AG04450 (cell line): ENCODE measurements at regions not wholly inside any gene's neighbourhood (a gene's known extent, or its start where the extent isn't known, plus 50 kb on each side); places are given as distances from the start of the nearest gene placed in this dataset.

ENCODE experiments used
- CTCF ChIA-PET: fragments of 300-600, 350-600 bp; formaldehyde crosslinking; extraction: SDS; loops from one replicate; lab custom pipeline; 2022; ENCODE audit warnings: antibody characterized with exemption, inconsistent platforms; lab: Charles Lee
- POLR2A ChIA-PET: fragments of 350-600 bp; formaldehyde crosslinking; extraction: SDS; loops from one replicate; lab custom pipeline; 2021; ENCODE audit warnings: antibody characterized with exemption, inconsistent platforms; lab: Yijun Ruan, JAX
- DNase-seq: peaks from one replicate; pipeline ENCODE4 v3.0.0-alpha.2; 2011; ENCODE audit warnings: low read depth, low spot score
- H3K27ac ChIP-seq: one replicate; pipeline ENCODE4 v1.5.1; 2012; ENCODE audit warnings: low read depth, low read length, control low read depth
- H3K27me3 ChIP-seq: one replicate; pipeline ENCODE4 v1.6.0; 2012; ENCODE audit warnings: low read length; ENCODE audit not compliant: control insufficient read depth, insufficient read depth
- H3K4me3 ChIP-seq: 2 replicates; pipeline ENCODE4 v1.5.1; 2011; ENCODE audit warnings: mild to moderate bottlenecking, low read depth, low read length, control low read depth
- H3K9me3 ChIP-seq: 2 replicates; pipeline ENCODE4 v1.5.1; 2012; ENCODE audit warnings: low read length; ENCODE audit not compliant: control insufficient read depth, insufficient read depth
- TF ChIP-seq, protein P1 (sequence below): IDR thresholded peaks from 2 replicates; pipeline ENCODE4 v1.5.1; 2011; ENCODE audit warnings: low read depth, low read length, control low read depth, inconsistent platforms

DNA sequence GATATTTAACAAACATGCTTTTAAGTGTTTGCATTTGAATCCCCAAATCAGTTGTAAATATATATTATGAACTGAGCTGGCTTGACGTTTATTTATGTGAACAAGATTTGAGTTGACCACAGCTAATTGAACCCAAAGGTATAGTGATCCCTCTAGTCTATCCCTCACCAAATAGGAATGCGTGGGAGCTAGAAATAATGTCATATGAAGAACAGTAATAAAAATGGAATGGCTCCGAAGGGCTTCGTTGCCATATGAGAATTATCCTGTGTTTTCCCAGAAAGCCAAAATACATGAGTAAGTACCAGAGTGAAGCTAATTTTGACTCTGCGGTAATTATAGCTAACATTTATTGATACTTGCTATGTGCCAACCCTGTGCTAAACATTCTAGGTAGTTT is 142.7 kb downstream of the ADCYAP1 start:
- H3K27me3 ChIP-seq: no peaks in the 10 kb centered on the region
- ChIA-PET CTCF (no interaction called here), POLR2A (no interaction called here)
- no peak overlapping the region for H3K27ac ChIP-seq
- no peak overlapping the region for H3K4me3 ChIP-seq
- H3K9me3 ChIP-seq: no peaks in the 10 kb centered on the region
- TF ChIP-seq, protein P1, sequence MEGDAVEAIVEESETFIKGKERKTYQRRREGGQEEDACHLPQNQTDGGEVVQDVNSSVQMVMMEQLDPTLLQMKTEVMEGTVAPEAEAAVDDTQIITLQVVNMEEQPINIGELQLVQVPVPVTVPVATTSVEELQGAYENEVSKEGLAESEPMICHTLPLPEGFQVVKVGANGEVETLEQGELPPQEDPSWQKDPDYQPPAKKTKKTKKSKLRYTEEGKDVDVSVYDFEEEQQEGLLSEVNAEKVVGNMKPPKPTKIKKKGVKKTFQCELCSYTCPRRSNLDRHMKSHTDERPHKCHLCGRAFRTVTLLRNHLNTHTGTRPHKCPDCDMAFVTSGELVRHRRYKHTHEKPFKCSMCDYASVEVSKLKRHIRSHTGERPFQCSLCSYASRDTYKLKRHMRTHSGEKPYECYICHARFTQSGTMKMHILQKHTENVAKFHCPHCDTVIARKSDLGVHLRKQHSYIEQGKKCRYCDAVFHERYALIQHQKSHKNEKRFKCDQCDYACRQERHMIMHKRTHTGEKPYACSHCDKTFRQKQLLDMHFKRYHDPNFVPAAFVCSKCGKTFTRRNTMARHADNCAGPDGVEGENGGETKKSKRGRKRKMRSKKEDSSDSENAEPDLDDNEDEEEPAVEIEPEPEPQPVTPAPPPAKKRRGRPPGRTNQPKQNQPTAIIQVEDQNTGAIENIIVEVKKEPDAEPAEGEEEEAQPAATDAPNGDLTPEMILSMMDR: no peak
- no peak for DNase-seq

- no peak overlapping the region for H3K27ac ChIP-seq
- H3K27me3 ChIP-seq: no peaks in the 10 kb centered on the region
- DNase-seq: no peak
- POLR2A ChIA-PET: no interaction called here
- H3K9me3 ChIP-seq: no peaks in the 10 kb centered on the region
- no peak overlapping the region for H3K4me3 ChIP-seq
- TF ChIP-seq, protein P1: no peak
- CTCF ChIA-PET: no interaction called here
These were observed 143.4 kb downstream of the ADCYAP1 start for GRCh38 chr18:1048032-1048431.

DNA sequence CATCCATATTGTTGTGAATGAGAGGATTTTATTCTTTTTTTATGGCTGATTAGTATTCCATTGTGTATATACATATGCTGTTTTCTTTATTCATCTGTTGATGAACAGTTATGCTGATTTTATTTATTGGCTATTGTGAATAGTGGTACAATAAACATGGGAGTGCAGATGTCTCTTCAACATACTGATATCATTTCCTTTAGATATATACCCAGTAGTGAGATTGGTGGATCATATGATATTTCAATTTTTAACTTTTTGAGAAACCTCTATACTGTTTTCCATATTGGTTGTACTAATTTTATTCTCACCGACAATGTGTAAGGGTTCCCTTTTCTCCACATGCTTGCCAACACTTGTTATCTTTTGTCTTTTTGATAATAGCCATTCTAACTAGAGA is 144.5 kb downstream of the ADCYAP1 start:
- Histone ChIP-seq H3K4me3 (no peak overlapping the region), H3K9me3 (0 out of 2 replicates have a peak, but pooled peaks cover 2% of the 10 kb centered on the region), H3K27me3 (no peaks in the 10 kb centered on the region), H3K27ac (no peak overlapping the region)
- no peak for DNase-seq
- ChIA-PET POLR2A (no interaction called here), CTCF (no interaction called here)
- TF ChIP-seq, protein P1: no peak

DNA sequence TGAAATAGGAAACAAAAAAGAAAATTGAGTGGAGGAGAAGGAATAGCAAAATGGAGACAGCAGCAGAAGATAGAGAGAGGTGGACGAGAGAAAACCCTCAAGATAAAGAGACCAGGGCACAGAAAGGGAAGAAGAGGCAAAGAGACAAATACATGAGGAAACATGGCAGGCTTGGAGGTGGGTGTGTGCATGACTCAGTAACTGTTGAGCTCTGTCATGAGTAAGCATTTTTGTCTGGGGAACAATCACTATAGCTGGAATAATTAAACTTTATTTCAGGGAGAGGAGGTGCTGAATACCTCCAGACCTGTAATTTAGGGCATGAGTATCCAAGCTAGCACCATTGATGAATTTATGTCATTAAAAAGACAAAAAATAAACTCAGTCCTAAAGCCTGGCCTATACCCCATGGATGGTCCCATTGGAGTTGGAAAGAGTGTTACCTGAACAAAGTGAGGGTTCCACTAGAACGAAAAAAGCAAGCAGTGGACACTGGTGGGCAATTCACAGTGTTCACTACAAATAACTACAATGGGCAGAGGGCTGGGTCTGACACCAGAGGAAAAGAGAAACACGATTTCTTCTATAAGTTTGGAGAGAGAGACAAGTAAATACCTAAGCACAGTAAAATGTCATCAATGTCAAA is 145.5 kb downstream of the ADCYAP1 start:
- no peak overlapping the region for H3K27ac ChIP-seq
- 0 out of 2 replicates have a peak, but pooled peaks cover 2% of the 10 kb centered on the region for H3K9me3 ChIP-seq
- ChIA-PET POLR2A (no interaction called here), CTCF (no interaction called here)
- no peak overlapping the region for H3K4me3 ChIP-seq
- TF ChIP-seq, protein P1: no peak
- DNase-seq: no peak
- H3K27me3 ChIP-seq: no peaks in the 10 kb centered on the region

GRCh38 chr18:1052301-1052700 is 147.6 kb downstream of the ADCYAP1 start:
- DNase-seq: no peak
- CTCF ChIA-PET: no interaction called here
- no peak overlapping the region for H3K27ac ChIP-seq
- H3K9me3 ChIP-seq: peaks cover 6% of the 10 kb centered on the region
- no peak overlapping the region for H3K4me3 ChIP-seq
- TF ChIP-seq, protein P1: no peak
- no peaks in the 10 kb centered on the region for H3K27me3 ChIP-seq
- POLR2A ChIA-PET: no interaction called here
